ENCODE measurements at regions not wholly inside any gene's neighbourhood (a gene's known extent, or its start where the extent isn't known, plus 50 kb on each side); places are given as distances from the start of the nearest gene placed in this dataset.

DNA sequence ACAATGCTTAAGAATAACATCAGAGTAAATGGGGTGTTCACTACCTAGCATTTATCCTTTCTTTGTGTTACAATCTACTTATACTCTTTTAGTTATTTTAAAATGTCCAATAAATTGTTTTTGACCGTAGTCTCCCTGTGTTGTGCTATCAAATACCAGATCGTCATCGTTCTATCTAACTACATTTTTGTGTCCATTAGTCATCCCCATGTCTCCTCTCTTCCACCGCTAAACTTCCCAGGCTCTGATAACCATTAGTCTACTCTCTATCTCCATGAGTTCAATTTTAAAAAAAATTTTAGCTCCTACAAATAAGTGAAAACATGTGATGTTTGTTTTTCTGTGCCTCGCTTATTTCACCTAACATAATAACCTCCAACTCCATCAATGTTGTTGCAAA, 381.9 kb downstream of the PRDM5 start:
- H3K27me3 ChIP-seq = no peaks in the 10 kb centered on the region
- no peaks in the 10 kb centered on the region for H3K36me3 ChIP-seq
- intact Hi-C loops (cut with DNase I) = no loop called here
- no peaks in the 10 kb centered on the region for H3K4me1 ChIP-seq
- WGBS = 89% methylated on average over 5 of the region's 5 CpGs
- no peaks in the 10 kb centered on the region for H3K9me3 ChIP-seq
- TF ChIP-seq POLR2A (IDR thresholded peaks at IDR 0.05; ENCODE audit: low read depth) (no peak), EP300 (IDR thresholded peaks at IDR 0.05) (no peak), POLR2AphosphoS5 (IDR thresholded peaks at IDR 0.05) (no peak)
- TF ChIP-seq, protein P1, sequence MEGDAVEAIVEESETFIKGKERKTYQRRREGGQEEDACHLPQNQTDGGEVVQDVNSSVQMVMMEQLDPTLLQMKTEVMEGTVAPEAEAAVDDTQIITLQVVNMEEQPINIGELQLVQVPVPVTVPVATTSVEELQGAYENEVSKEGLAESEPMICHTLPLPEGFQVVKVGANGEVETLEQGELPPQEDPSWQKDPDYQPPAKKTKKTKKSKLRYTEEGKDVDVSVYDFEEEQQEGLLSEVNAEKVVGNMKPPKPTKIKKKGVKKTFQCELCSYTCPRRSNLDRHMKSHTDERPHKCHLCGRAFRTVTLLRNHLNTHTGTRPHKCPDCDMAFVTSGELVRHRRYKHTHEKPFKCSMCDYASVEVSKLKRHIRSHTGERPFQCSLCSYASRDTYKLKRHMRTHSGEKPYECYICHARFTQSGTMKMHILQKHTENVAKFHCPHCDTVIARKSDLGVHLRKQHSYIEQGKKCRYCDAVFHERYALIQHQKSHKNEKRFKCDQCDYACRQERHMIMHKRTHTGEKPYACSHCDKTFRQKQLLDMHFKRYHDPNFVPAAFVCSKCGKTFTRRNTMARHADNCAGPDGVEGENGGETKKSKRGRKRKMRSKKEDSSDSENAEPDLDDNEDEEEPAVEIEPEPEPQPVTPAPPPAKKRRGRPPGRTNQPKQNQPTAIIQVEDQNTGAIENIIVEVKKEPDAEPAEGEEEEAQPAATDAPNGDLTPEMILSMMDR (IDR thresholded peaks at IDR 0.05) = no peak
- DNase-seq (ENCODE audit: extremely low spot score) = no peak
- no peak overlapping the region for H3K4me3 ChIP-seq
- H3K27ac ChIP-seq (replicated peaks in 1 of 4) = no peak overlapping the region

DNA sequence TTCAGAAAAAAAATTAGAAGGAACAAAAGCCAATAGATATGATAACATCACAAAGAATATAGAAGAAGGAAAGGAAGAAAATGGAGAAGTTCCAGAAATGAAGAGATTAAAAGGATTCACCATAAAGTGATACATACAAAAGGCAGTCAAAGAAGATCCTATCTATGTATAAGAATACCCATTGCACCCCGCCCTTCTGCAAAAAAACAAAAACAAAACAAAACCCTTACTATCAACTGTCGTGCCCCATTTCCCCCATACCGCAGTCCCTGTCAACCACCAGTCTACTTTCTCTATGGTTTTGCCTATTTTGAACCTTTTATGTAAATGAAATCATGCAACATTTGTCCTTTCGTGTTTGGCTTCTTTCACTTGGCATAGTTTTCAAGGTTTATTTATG, 385.6 kb downstream of the PRDM5 start:
- H3K4me1 ChIP-seq = no peaks in the 10 kb centered on the region
- no peaks in the 10 kb centered on the region for H3K27me3 ChIP-seq
- H3K27ac ChIP-seq (replicated peaks in 1 of 4) = no peak overlapping the region
- H3K9me3 ChIP-seq = no peaks in the 10 kb centered on the region
- 86% methylated on average over 4 of the region's 4 CpGs for WGBS
- H3K4me3 ChIP-seq = no peak overlapping the region
- TF ChIP-seq POLR2AphosphoS5 (IDR thresholded peaks at IDR 0.05) (no peak), POLR2A (IDR thresholded peaks at IDR 0.05; ENCODE audit: low read depth) (no peak), EP300 (IDR thresholded peaks at IDR 0.05) (no peak)
- TF ChIP-seq, protein P1 (IDR thresholded peaks at IDR 0.05) = no peak
- no peaks in the 10 kb centered on the region for H3K36me3 ChIP-seq
- DNase-seq (ENCODE audit: extremely low spot score) = no peak
- intact Hi-C loops (cut with DNase I) = no loop called here

DNA sequence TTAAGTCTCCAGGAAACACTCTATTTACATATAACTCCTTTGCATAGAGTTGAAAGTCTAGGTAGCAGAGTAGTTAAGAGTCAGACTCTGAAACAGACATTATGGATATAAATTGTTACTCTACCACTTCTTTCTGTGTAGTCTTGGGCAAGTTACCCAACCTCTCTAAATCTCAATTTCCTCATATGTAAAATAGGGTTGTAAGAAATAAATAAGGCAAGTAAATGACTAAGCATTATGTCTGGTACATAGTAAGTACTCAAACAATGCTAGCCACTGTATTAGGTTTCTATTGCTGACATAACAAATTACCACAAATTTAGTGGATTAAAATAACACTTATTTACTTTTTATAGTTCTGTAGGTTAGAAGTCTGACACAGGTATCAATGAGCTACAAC, 394.1 kb downstream of the PRDM5 start:
- DNase-seq (ENCODE audit: extremely low spot score) = no peak
- H3K4me3 ChIP-seq = no peak overlapping the region
- TF ChIP-seq POLR2A (IDR thresholded peaks at IDR 0.05; ENCODE audit: low read depth) (no peak), POLR2AphosphoS5 (IDR thresholded peaks at IDR 0.05) (no peak), EP300 (IDR thresholded peaks at IDR 0.05) (no peak)
- TF ChIP-seq, protein P1 (IDR thresholded peaks at IDR 0.05) = no peak
- H3K4me1 ChIP-seq = no peaks in the 10 kb centered on the region
- H3K27ac ChIP-seq (replicated peaks in 1 of 4) = no peak overlapping the region
- H3K36me3 ChIP-seq = no peaks in the 10 kb centered on the region
- H3K9me3 ChIP-seq = no peaks in the 10 kb centered on the region
- intact Hi-C loops (cut with DNase I) = no loop called here
- H3K27me3 ChIP-seq = no peaks in the 10 kb centered on the region

DNA sequence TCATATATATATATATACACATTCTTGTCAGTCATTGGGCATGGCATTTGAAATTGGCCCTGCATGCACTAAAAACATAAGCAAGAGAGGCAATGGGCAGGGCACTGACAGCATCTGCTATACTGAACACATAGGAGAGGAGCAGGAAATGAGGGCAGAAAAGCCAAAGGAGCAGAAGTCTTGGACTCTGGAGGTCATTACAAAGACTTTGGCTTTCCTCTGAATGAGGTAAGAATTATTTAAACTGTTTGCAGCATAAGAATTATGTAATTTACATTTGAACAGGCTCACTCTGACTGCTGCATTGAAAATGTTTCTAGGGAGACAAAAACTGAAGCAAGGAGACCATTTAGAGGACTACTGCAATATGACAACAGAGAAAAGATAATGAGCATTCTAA, 396.5 kb downstream of the PRDM5 start:
- no peaks in the 10 kb centered on the region for H3K4me1 ChIP-seq
- intact Hi-C loops (cut with DNase I) = no loop called here
- H3K9me3 ChIP-seq = no peaks in the 10 kb centered on the region
- TF ChIP-seq, protein P1 (IDR thresholded peaks at IDR 0.05) = no peak
- no peak for TF ChIP-seq EP300 (IDR thresholded peaks at IDR 0.05)
- no peak for TF ChIP-seq POLR2AphosphoS5 (IDR thresholded peaks at IDR 0.05)
- no peak for TF ChIP-seq POLR2A (IDR thresholded peaks at IDR 0.05; ENCODE audit: low read depth)
- no peak for DNase-seq (ENCODE audit: extremely low spot score)
- no peaks in the 10 kb centered on the region for H3K36me3 ChIP-seq
- H3K4me3 ChIP-seq = no peak overlapping the region
- no peak overlapping the region for H3K27ac ChIP-seq (replicated peaks in 1 of 4)
- no peaks in the 10 kb centered on the region for H3K27me3 ChIP-seq

DNA sequence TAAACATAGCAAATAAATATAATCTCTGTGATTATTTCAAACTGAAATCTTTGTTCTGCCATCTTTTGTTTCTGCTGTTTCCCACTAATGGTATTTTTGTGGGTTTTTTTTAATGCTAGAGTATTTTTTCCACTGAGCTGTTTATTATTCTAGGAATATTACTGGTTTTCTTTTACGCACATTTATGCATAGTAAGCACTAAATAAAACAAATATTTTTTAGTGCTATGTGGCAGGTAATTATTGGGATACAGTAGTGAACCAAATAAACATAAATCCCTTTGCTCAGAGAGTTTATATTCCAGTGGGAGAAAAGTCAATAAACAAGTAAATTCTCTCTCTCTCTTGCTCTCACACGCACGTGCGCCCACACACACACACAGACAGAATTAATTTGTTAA, 397.4 kb downstream of the PRDM5 start:
- Histone ChIP-seq H3K36me3 (no peaks in the 10 kb centered on the region), H3K4me1 (no peaks in the 10 kb centered on the region), H3K9me3 (no peaks in the 10 kb centered on the region), H3K4me3 (no peak overlapping the region), H3K27me3 (no peaks in the 10 kb centered on the region), H3K27ac (replicated peaks in 1 of 4) (no peak overlapping the region)
- WGBS = 83% methylated on average over 4 of the region's 4 CpGs
- TF ChIP-seq EP300 (IDR thresholded peaks at IDR 0.05) = no peak
- no peak for TF ChIP-seq POLR2AphosphoS5 (IDR thresholded peaks at IDR 0.05)
- TF ChIP-seq POLR2A (IDR thresholded peaks at IDR 0.05; ENCODE audit: low read depth) = no peak
- TF ChIP-seq, protein P1 (IDR thresholded peaks at IDR 0.05) = no peak
- intact Hi-C loops (cut with DNase I) = no loop called here
- no peak for DNase-seq (ENCODE audit: extremely low spot score)
